B cell (primary cell): ENCODE measurements at regions not wholly inside any gene's neighbourhood (a gene's known extent, or its start where the extent isn't known, plus 50 kb on each side); places are given as distances from the start of the nearest gene placed in this dataset.

ENCODE experiments used
- CTCF ChIP-seq: fragments of 200-600 bp; IDR thresholded peaks from one replicate; pipeline ENCODE4 v1.8.0; 2022; ENCODE audit warnings: antibody characterized with exemption, mild to moderate bottlenecking
- EZH2 ChIP-seq: IDR thresholded peaks from 2 replicates; pipeline ENCODE4 v1.6.1; 2012; ENCODE audit warnings: borderline replicate concordance, low read depth, mild to moderate bottlenecking, moderate library complexity, low read length; ENCODE audit not compliant: insufficient read depth, poor library complexity, severe bottlenecking

DNA sequence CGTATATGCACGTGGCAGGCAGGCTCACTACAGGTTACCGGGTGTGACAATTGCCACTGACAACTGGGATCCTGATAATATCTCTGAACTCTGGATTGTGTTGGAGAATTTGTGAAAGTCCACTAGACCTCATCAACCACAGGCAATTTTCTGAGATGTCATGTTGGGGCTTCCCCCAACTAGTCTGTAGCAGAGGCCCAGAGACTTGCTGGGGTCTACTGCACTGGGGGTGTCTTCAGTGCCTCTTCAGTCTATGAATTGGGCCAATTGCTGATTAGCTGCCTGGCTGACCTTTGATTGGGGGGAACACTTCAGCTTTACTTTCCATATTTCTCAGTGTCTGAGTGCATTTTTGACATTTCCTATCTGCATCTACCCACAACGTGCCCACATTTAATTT lies 201.5 kb downstream of the MTX2 start:
- TF ChIP-seq CTCF (no peak), EZH2 (no peak)
